GM23338 (cell line): ENCODE measurements at regions not wholly inside any gene's neighbourhood (a gene's known extent, or its start where the extent isn't known, plus 50 kb on each side); places are given as distances from the start of the nearest gene placed in this dataset.
"Not testable (repeated sequence)": the region's sequence is repeated elsewhere in the genome, so short reads cannot be mapped to it uniquely, and the experiment has no call there.

ENCODE experiments used
- ATAC-seq: fragments of 200-7000 bp; cut with Tn5 transposase; 3 replicates; pipeline ENCODE4 v1.9.1; 2020
- DNase-seq: peaks from one replicate; pipeline ENCODE4 v3.0.0-alpha.2; 2015; ENCODE audit warnings: low spot score
- H2AFZ ChIP-seq: fragments of 200-600 bp; sonication (generic); 2 replicates; pipeline ENCODE4 v1.8.0; 2016; ENCODE audit warnings: antibody characterized with exemption, mild to moderate bottlenecking, moderate library complexity
- H3F3A ChIP-seq: fragments of 200-600 bp; sonication (generic); replicated peaks from 2 replicates; pipeline ENCODE4 v1.8.0; 2017; ENCODE audit warnings: antibody characterized with exemption, mixed run types, low read depth
- H3K27ac ChIP-seq: fragments of 200-600 bp; sonication (generic); 2 replicates; pipeline ENCODE4 v1.6.1; 2016; ENCODE audit warnings: low read depth
- H3K27me3 ChIP-seq: fragments of 200-600 bp; sonication (generic); 2 replicates; pipeline ENCODE4 v1.8.0; 2016; ENCODE audit warnings: mild to moderate bottlenecking, mixed run types, moderate library complexity; ENCODE audit not compliant: insufficient read depth
- H3K36me3 ChIP-seq: fragments of 200-600 bp; sonication (generic); 2 replicates; pipeline ENCODE4 v1.8.0; 2016; ENCODE audit warnings: mild to moderate bottlenecking; ENCODE audit not compliant: insufficient read depth
- H3K4me1 ChIP-seq: fragments of 200-600 bp; sonication (generic); 2 replicates; pipeline ENCODE4 v1.8.0; 2016; ENCODE audit warnings: mild to moderate bottlenecking, moderate library complexity; ENCODE audit not compliant: insufficient read depth
- H3K4me2 ChIP-seq: fragments of 200-600 bp; sonication (generic); 2 replicates; pipeline ENCODE4 v1.7.1; 2017; ENCODE audit warnings: mixed run types
- H3K4me3 ChIP-seq: fragments of 200-600 bp; sonication (generic); 2 replicates; pipeline ENCODE4 v1.6.1; 2016; ENCODE audit warnings: mixed run types
- H3K79me2 ChIP-seq: fragments of 200-600 bp; sonication (generic); replicated peaks from 2 replicates; pipeline ENCODE4 v1.8.0; 2017; ENCODE audit warnings: mild to moderate bottlenecking; ENCODE audit not compliant: insufficient read depth
- H3K9me2 ChIP-seq: fragments of 200-600 bp; sonication (generic); 2 replicates; pipeline ENCODE4 v1.8.0; 2017; ENCODE audit not compliant: insufficient read depth
- H4K20me1 ChIP-seq: fragments of 200-600 bp; sonication (generic); replicated peaks from 2 replicates; pipeline ENCODE4 v1.8.0; 2017; ENCODE audit warnings: mild to moderate bottlenecking; ENCODE audit not compliant: insufficient read depth
- H3K27ac Mint-ChIP-seq: 2 replicates; pipeline ENCODE4 v1.8.0; 2020; ENCODE audit warnings: inconsistent platforms, mild to moderate bottlenecking, moderate library complexity, mixed read lengths
- H3K27me3 Mint-ChIP-seq: 3 replicates; pipeline ENCODE4 v1.8.0; 2022; ENCODE audit warnings: low read depth, mild to moderate bottlenecking, moderate library complexity, mixed read lengths, inconsistent platforms; ENCODE audit not compliant: insufficient read depth, poor library complexity
- H3K36me3 Mint-ChIP-seq: 3 replicates; pipeline ENCODE4 v1.8.0; 2021; ENCODE audit warnings: low read depth, mild to moderate bottlenecking, inconsistent platforms, moderate library complexity, mixed read lengths
- H3K4me1 Mint-ChIP-seq: 3 replicates; pipeline ENCODE4 v1.8.0; 2020; ENCODE audit warnings: mild to moderate bottlenecking, inconsistent platforms, mixed read lengths
- H3K4me3 Mint-ChIP-seq: 3 replicates; pipeline ENCODE4 v1.8.0; 2021; ENCODE audit warnings: moderate library complexity, mild to moderate bottlenecking, inconsistent platforms, mixed read lengths
- H3K9me3 Mint-ChIP-seq: 3 replicates; pipeline ENCODE4 v1.8.0; 2020; ENCODE audit warnings: moderate library complexity, mild to moderate bottlenecking, inconsistent platforms, mixed read lengths
- CREB1 ChIP-seq: fragments of 250-450 bp; sonication (Bioruptor Pico); IDR thresholded peaks from 2 replicates; pipeline ENCODE4 v1.5.0; 2020; ENCODE audit warnings: low read depth, mild to moderate bottlenecking, moderate library complexity
- EZH2 ChIP-seq: fragments of 200-600 bp; sonication (generic); IDR thresholded peaks from one replicate; pipeline ENCODE4 v1.8.0; 2017; ENCODE audit warnings: antibody characterized with exemption, mild to moderate bottlenecking, low read depth; ENCODE audit not compliant: unreplicated experiment
- EZH2phosphoT487 ChIP-seq: fragments of 200-600 bp; sonication (generic); IDR thresholded peaks from one replicate; pipeline ENCODE4 v1.8.1; 2018; ENCODE audit warnings: antibody characterized with exemption; ENCODE audit not compliant: unreplicated experiment
- JUNB ChIP-seq: IDR thresholded peaks from one replicate; pipeline ENCODE4 v1.6.1; 2016; ENCODE audit warnings: antibody characterized with exemption; ENCODE audit not compliant: unreplicated experiment
- REST ChIP-seq: IDR thresholded peaks from one replicate; pipeline ENCODE4 v1.6.1; 2018; ENCODE audit warnings: antibody characterized with exemption; ENCODE audit not compliant: unreplicated experiment
- ZNF114 ChIP-seq: fragments of 250-450 bp; sonication (Bioruptor Pico); IDR thresholded peaks from 2 replicates; pipeline ENCODE4 v1.5.0; 2020; ENCODE audit warnings: mild to moderate bottlenecking, moderate library complexity
- ZNF331 ChIP-seq: fragments of 250-450 bp; sonication (Bioruptor Pico); IDR thresholded peaks from 2 replicates; pipeline ENCODE4 v1.5.0; 2020; ENCODE audit warnings: low read depth, mild to moderate bottlenecking, moderate library complexity

DNA sequence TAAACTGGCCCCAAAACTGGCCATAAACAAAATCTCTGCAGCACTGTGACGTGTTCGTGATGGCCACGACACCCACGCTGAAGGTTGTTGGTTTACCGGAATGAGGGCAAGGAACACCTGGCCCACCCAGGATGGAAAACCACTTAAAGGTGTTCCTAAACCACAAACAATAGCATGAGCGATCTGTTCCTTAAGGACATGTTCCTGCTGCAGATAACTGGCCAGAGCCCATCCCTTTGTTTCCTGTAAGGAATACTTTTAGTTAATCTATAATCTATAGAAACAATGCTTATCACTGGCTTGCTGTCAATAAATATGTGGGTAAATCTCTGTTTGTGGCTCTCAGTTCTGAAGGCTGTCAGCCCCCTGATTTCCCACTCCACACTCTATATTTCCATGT, 305.2 kb upstream of the RPS23 start:
- not testable (repeated sequence) for H3K4me1 Mint-ChIP-seq, H3K4me3 ChIP-seq, H2AFZ ChIP-seq, H4K20me1 ChIP-seq, H3K27me3 Mint-ChIP-seq, H3K27me3 ChIP-seq, H3K4me1 ChIP-seq, ATAC-seq, DNase-seq, H3K4me3 Mint-ChIP-seq, H3K27ac ChIP-seq, H3K27ac Mint-ChIP-seq, H3K4me2 ChIP-seq, H3K9me2 ChIP-seq, H3K79me2 ChIP-seq, H3F3A ChIP-seq
- H3K36me3 ChIP-seq: peaks cover 14% of the 10 kb centered on the region
- H3K9me3 Mint-ChIP-seq: peaks cover 65% of the 10 kb centered on the region
- H3K36me3 Mint-ChIP-seq: peaks cover 45% of the 10 kb centered on the region

DNA sequence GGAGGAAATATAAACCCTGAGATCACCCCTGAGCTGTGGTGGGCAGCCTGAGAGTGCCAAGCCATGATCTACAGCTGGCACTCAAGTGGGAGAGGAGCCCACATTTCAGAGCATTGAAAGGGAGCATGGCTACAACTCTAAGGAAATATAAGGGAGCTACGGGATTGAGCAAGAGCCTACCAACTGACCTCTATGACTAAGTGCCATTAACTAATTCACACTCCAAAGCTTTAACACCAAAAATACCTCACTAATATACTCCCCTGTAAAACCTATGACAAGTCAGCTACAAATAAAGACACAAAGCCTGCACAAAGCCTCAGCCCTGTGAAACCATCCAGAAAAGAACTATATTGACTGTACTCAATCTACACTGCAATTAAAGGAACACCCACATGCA, 286.8 kb upstream of the RPS23 start:
- no peak overlapping the region for H2AFZ ChIP-seq
- H3K27ac ChIP-seq: no peak overlapping the region
- no peaks in the 10 kb centered on the region for H3K79me2 ChIP-seq
- peaks cover 6% of the 10 kb centered on the region; the same call in 1 of the 2 replicates for H3K9me2 ChIP-seq
- no peaks in the 10 kb centered on the region; the same call in 2 of the 3 replicates for H3K36me3 Mint-ChIP-seq
- H3K4me3 Mint-ChIP-seq: no peak overlapping the region
- H3K27me3 ChIP-seq: no peaks in the 10 kb centered on the region
- TF ChIP-seq EZH2phosphoT487: no peak
- TF ChIP-seq CREB1 (CRISPR knock-in tag): no peak
- no peak for TF ChIP-seq REST
- no peak for TF ChIP-seq EZH2
- no peak for TF ChIP-seq ZNF114 (CRISPR knock-in tag)
- no peak for TF ChIP-seq ZNF331 (CRISPR knock-in tag)
- H3F3A ChIP-seq: no peaks in the 10 kb centered on the region
- ATAC-seq: no peak
- DNase-seq: no peak
- no peak overlapping the region for H3K4me2 ChIP-seq
- no peaks in the 10 kb centered on the region for H3K4me1 ChIP-seq
- H3K27me3 Mint-ChIP-seq: no peaks in the 10 kb centered on the region
- no peaks in the 10 kb centered on the region for H4K20me1 ChIP-seq
- no peak overlapping the region for H3K27ac Mint-ChIP-seq
- H3K36me3 ChIP-seq: no peaks in the 10 kb centered on the region
- no peaks in the 10 kb centered on the region; the same call in 2 of the 3 replicates for H3K4me1 Mint-ChIP-seq
- no peak overlapping the region for H3K4me3 ChIP-seq
- H3K9me3 Mint-ChIP-seq: no peaks in the 10 kb centered on the region

- H3K36me3 Mint-ChIP-seq: no peaks in the 10 kb centered on the region; the same call in 2 of the 3 replicates
- Histone ChIP-seq H3K36me3 (no peaks in the 10 kb centered on the region), H2AFZ (no peak overlapping the region), H3F3A (no peaks in the 10 kb centered on the region), H3K4me3 (no peak overlapping the region), H4K20me1 (no peaks in the 10 kb centered on the region), H3K9me2 (peaks cover 6% of the 10 kb centered on the region; the same call in 1 of the 2 replicates), H3K4me1 (no peaks in the 10 kb centered on the region), H3K27me3 (no peaks in the 10 kb centered on the region), H3K79me2 (no peaks in the 10 kb centered on the region), H3K27ac (no peak overlapping the region), H3K4me2 (no peak overlapping the region)
- TF ChIP-seq REST: no peak
- TF ChIP-seq JUNB: no peak
- no peaks in the 10 kb centered on the region for H3K27me3 Mint-ChIP-seq
- ATAC-seq (no peak), DNase-seq (no peak)
- H3K27ac Mint-ChIP-seq: no peak overlapping the region
- no peaks in the 10 kb centered on the region for H3K9me3 Mint-ChIP-seq
- no peaks in the 10 kb centered on the region; the same call in 2 of the 3 replicates for H3K4me1 Mint-ChIP-seq
- H3K4me3 Mint-ChIP-seq: no peak overlapping the region
Measured at GRCh38 chr5:82563745-82564144, 285.6 kb upstream of the RPS23 start.
